ENCODE measurements at regions not wholly inside any gene's neighbourhood (a gene's known extent, or its start where the extent isn't known, plus 50 kb on each side); places are given as distances from the start of the nearest gene placed in this dataset.

- WGBS, 2 experiments (ENCODE audit: extremely low coverage in 2 of 2, insufficient read length in 1 of 2) = 97% methylated on average over 12 of the region's 37 CpGs; no CpG with 5 or more reads in 1 of the 2 experiments
- Histone ChIP-seq H3K9me1 (ENCODE audit: insufficient read depth, low read length) (no peaks in the 10 kb centered on the region), H2AK5ac (ENCODE audit: low read depth, low read length) (no peak overlapping the region), H4K5ac (ENCODE audit: low read depth, low read length) (no peak overlapping the region), H3K4me3 (ENCODE audit: insufficient read depth, low read depth, low read length) (no peak overlapping the region), H2BK15ac (ENCODE audit: low read depth, low read length) (no peak overlapping the region), H3K23ac (ENCODE audit: low read depth, low read length) (no peak overlapping the region), H3K4me1 (ENCODE audit: control insufficient read depth, insufficient read depth, low read length) (no peaks in the 10 kb centered on the region), H3K9me3 (ENCODE audit: control insufficient read depth, insufficient read depth, low read length) (no peaks in the 10 kb centered on the region), H3K79me1 (ENCODE audit: low read depth in 1 of 2, low read length in 2 of 2) (no peaks in the 10 kb centered on the region), H2BK20ac (ENCODE audit: low read depth, low read length) (no peak overlapping the region), H4K20me1 (ENCODE audit: insufficient read depth, low read length) (no peaks in the 10 kb centered on the region), H2BK120ac (ENCODE audit: low read depth, low read length) (no peak overlapping the region), H3K9ac (ENCODE audit: low read depth, low read length) (no peak overlapping the region), H3K4ac (ENCODE audit: low read depth, low read length) (no peak overlapping the region), H3K56ac (ENCODE audit: extremely low read depth, insufficient read depth, low read length) (no peak overlapping the region), H4K8ac (ENCODE audit: low read depth in 2 of 2, low read length in 2 of 2) (no peak overlapping the region), H3K4me2 (ENCODE audit: low read depth, low read length) (no peak overlapping the region), H3K18ac (ENCODE audit: low read depth, low read length) (no peak overlapping the region), H3K36me3 (ENCODE audit: control insufficient read depth, insufficient read depth, low read length) (no peaks in the 10 kb centered on the region), H2AK9ac (replicated peaks; ENCODE audit: low read depth, low read length, poor library complexity) (no peak overlapping the region), H2AFZ (replicated peaks; ENCODE audit: low read length, poor library complexity) (no peak overlapping the region), H4K91ac (ENCODE audit: insufficient read depth, low read depth, low read length) (no peak overlapping the region), H3K27me3 (ENCODE audit: control insufficient read depth, insufficient read depth, low read length) (no peaks in the 10 kb centered on the region), H3K27ac (ENCODE audit: insufficient read depth, low read length) (no peak overlapping the region), H2BK5ac (ENCODE audit: low read depth, low read length, poor library complexity, severe bottlenecking) (no peak overlapping the region), H3K14ac (replicated peaks; ENCODE audit: low read depth, low read length) (no peak overlapping the region)
- in situ Hi-C loops (cut with MboI; ENCODE audit: low sequenced_read_pairs) (no loop called here), intact Hi-C loops (cut with micrococcal nuclease) (no loop called here), dilution Hi-C loops (cut with HindIII; ENCODE audit: low sequenced_read_pairs, unreplicated experiment) (no loop called here)
- BruUV-seq (replicated peaks) = no TSS peak
- POLR2A ChIA-PET (ENCODE audit: unreplicated experiment) = no interaction called here
- CTCF ChIA-PET = no interaction called here
- TF ChIP-seq NFE2L2 (IDR thresholded peaks at IDR 0.05; ENCODE audit: low read depth, low read length) = no peak
- no peak for TF ChIP-seq SMC3 (IDR thresholded peaks at IDR 0.05; ENCODE audit: low read depth, low read length)
- TF ChIP-seq MAFK (IDR thresholded peaks at IDR 0.05; ENCODE audit: low read depth, low read length) = no peak
- no peak for TF ChIP-seq FOS (IDR thresholded peaks at IDR 0.05; ENCODE audit: low read depth, low read length)
- TF ChIP-seq RAD21 (IDR thresholded peaks at IDR 0.05; ENCODE audit: low read length) = no peak
- no peak for TF ChIP-seq MAZ (IDR thresholded peaks at IDR 0.05; ENCODE audit: borderline replicate concordance, low read depth, low read length)
- TF ChIP-seq BHLHE40 (IDR thresholded peaks at IDR 0.05; ENCODE audit: low read depth, low read length) = no peak
- no peak for TF ChIP-seq CTCF (conservative IDR thresholded peaks at IDR 0.05; ENCODE audit: low read depth, low read length)
- no peak for TF ChIP-seq RFX5 (IDR thresholded peaks at IDR 0.05; ENCODE audit: low read depth, low read length)
- TF ChIP-seq ELK1 (IDR thresholded peaks at IDR 0.05; ENCODE audit: borderline replicate concordance, low read depth, low read length) = no peak
- TF ChIP-seq POLR2A (IDR thresholded peaks at IDR 0.05; ENCODE audit: low read depth, low read length) = no peak
- TF ChIP-seq CEBPB (IDR thresholded peaks at IDR 0.05; ENCODE audit: low read depth, low read length) = no peak
- no peak for TF ChIP-seq MXI1 (IDR thresholded peaks at IDR 0.05; ENCODE audit: borderline replicate concordance, low read depth, low read length)
- TF ChIP-seq, protein P1, sequence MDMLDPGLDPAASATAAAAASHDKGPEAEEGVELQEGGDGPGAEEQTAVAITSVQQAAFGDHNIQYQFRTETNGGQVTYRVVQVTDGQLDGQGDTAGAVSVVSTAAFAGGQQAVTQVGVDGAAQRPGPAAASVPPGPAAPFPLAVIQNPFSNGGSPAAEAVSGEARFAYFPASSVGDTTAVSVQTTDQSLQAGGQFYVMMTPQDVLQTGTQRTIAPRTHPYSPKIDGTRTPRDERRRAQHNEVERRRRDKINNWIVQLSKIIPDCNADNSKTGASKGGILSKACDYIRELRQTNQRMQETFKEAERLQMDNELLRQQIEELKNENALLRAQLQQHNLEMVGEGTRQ (IDR thresholded peaks at IDR 0.05; ENCODE audit: low read depth, low read length) = no peak
- no peak for TF ChIP-seq RCOR1 (IDR thresholded peaks at IDR 0.05; ENCODE audit: insufficient replicate concordance, low read length)
- TF ChIP-seq CHD1 (IDR thresholded peaks at IDR 0.05; ENCODE audit: low read depth, low read length) = no peak
- no peak for DNase-seq
- no peak for ATAC-seq (ENCODE audit: low read depth)
Measured at GRCh38 chr13:65149687-65150086, 2080.4 kb downstream of the PCDH9 start.
